Thyroid gland (tissue), 4 donors: ENCODE measurements at regions not wholly inside any gene's neighbourhood (a gene's known extent, or its start where the extent isn't known, plus 50 kb on each side); places are given as distances from the start of the nearest gene placed in this dataset.

Experiments
- CTCF ChIP-seq, 6 experiments: fragments of 200-600 bp in 3 of 6; fragments of 450-650 bp in 3 of 6; sonication (generic) in 3 of 6; IDR thresholded peaks; one replicate each; pipeline ENCODE4 v1.5.1; 2016 to 2019; ENCODE audit warnings: antibody characterized with exemption in 6 of 6, mild to moderate bottlenecking in 2 of 6, inconsistent platforms in 1 of 6, moderate library complexity in 1 of 6
- POLR2A ChIP-seq, 2 donors: fragments of 450-650 bp; IDR thresholded peaks; one replicate each; pipeline ENCODE4 v1.6.1; 2017; ENCODE audit warnings: antibody characterized with exemption in 2 of 2, mild to moderate bottlenecking in 2 of 2, moderate library complexity in 1 of 2

- TF ChIP-seq CTCF (IDR thresholded peaks at IDR 0.05) (no peak), POLR2A (IDR thresholded peaks at IDR 0.05) (no peak)
These were observed 212.8 kb upstream of the CAND1 start for GRCh38 chr12:67056329-67056728.
